ENCODE measurements at regions not wholly inside any gene's neighbourhood (a gene's known extent, or its start where the extent isn't known, plus 50 kb on each side); places are given as distances from the start of the nearest gene placed in this dataset.

GRCh38 chr6:104532462-104532861 lies 327.3 kb downstream of the HACE1 start:
- no peak for DNase-seq (ENCODE audit: low spot score)
- Histone ChIP-seq H3K27ac (peak overlapping the region; percentile 51 to 78), H3K4me3 (no peak overlapping the region)
- TF ChIP-seq, protein P1, sequence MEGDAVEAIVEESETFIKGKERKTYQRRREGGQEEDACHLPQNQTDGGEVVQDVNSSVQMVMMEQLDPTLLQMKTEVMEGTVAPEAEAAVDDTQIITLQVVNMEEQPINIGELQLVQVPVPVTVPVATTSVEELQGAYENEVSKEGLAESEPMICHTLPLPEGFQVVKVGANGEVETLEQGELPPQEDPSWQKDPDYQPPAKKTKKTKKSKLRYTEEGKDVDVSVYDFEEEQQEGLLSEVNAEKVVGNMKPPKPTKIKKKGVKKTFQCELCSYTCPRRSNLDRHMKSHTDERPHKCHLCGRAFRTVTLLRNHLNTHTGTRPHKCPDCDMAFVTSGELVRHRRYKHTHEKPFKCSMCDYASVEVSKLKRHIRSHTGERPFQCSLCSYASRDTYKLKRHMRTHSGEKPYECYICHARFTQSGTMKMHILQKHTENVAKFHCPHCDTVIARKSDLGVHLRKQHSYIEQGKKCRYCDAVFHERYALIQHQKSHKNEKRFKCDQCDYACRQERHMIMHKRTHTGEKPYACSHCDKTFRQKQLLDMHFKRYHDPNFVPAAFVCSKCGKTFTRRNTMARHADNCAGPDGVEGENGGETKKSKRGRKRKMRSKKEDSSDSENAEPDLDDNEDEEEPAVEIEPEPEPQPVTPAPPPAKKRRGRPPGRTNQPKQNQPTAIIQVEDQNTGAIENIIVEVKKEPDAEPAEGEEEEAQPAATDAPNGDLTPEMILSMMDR (IDR thresholded peaks at IDR 0.05) = no peak

DNA sequence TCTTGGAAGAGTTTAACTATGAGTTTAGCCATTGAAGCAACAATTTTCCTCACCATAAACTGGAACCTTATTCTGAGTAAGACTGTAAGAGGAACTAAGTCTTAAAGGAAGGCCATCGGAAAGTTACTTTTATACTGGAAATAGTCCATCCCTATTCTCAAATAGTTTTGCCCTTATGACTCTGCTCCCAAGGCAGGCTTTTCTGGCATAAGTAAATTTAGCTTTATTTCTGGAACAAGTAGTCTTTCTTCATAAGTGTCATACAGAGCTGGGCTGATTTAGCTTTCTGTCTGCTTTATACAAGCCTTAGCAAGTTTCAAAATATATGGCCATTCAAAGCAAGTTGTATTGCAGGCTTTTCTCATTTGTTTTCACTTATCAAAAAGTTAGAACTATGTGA lies 328.1 kb downstream of the HACE1 start:
- no peak for DNase-seq (ENCODE audit: low spot score)

GRCh38 chr6:104527761-104528415 lies 331.8 kb downstream of the HACE1 start:
- TF ChIP-seq, protein P1 (IDR thresholded peaks at IDR 0.05) = no peak
- peak; percentile 77 for DNase-seq (ENCODE audit: low spot score)
- Histone ChIP-seq H3K4me3 (no peak overlapping the region), H3K27ac (peak overlapping the region in 1 of 2 donors; percentile 59)

More for the DNA sequence above, 328.1 kb downstream of the HACE1 start:
- TF ChIP-seq, protein P1 (IDR thresholded peaks at IDR 0.05) = no peak
- Histone ChIP-seq H3K4me3 (no peak overlapping the region), H3K27ac (peak overlapping the region; percentile 51 to 78)

DNA sequence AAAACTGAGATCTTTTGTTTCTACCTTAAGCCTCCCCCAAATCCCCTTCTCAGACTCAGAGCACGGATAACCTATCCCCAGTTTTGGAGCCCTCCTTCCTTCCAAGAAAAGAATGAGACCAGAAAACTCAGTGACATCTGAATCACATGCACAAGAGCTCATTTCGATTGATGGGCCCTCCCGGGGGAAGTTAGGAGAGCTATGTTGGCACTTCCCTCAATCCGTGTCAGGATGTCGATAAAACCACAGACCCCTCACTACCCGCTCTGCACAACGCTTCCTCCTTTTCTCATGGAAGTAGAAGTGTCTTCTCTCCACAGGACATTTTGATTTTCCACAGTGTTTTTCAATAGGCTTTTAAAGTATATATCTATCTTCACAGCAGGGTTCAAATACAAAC lies 332.4 kb downstream of the HACE1 start:
- Histone ChIP-seq H3K4me3 (no peak overlapping the region), H3K27ac (peak overlapping the region in 1 of 2 donors; percentile 59)
- DNase-seq (ENCODE audit: low spot score) = no peak
- TF ChIP-seq, protein P1 (IDR thresholded peaks at IDR 0.05) = no peak

GRCh38 chr6:104526376-104526775 lies 333.3 kb downstream of the HACE1 start:
- TF ChIP-seq, protein P1 (IDR thresholded peaks at IDR 0.05) = no peak

GRCh38 chr6:104525677-104526322 lies 333.9 kb downstream of the HACE1 start:
- peak overlapping the region; percentile 63 for H3K4me3 ChIP-seq
- TF ChIP-seq, protein P1 (IDR thresholded peaks at IDR 0.05) = peak; percentile 96
- peak overlapping the region; percentile 31 to 38 for H3K27ac ChIP-seq
- peak; percentile 75 for DNase-seq (ENCODE audit: low spot score)

More at GRCh38 chr6:104526376-104526775, 333.3 kb downstream of the HACE1 start:
- no peak for DNase-seq (ENCODE audit: low spot score)
- H3K27ac ChIP-seq = peak overlapping the region in 1 of 2 donors; percentile 31
- peak overlapping the region; percentile 63 for H3K4me3 ChIP-seq

DNA sequence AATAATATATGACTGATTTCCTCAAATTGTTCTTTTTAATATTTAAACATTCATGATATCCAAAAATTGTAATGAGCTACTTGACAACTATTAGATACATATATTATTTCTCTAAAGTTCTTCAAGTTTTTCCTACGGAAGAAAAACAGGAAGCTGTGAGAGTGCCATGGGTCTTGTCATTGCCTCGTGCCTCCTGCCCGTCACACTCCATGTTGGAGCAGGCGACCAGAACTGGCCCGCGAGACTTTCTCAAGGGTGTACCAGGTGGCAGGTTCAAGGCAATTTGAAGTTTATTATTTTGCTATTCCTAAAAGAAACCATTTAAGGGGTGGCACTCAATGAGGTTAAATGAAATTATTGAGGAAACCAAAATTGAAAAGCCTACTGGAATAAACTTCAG lies 337.2 kb downstream of the HACE1 start:
- TF ChIP-seq, protein P1 (IDR thresholded peaks at IDR 0.05) = no peak
- Histone ChIP-seq H3K4me3 (no peak overlapping the region), H3K27ac (no peak overlapping the region)
- no peak for DNase-seq (ENCODE audit: low spot score)
